HG02973 (cell line): ENCODE measurements at regions not wholly inside any gene's neighbourhood (a gene's known extent, or its start where the extent isn't known, plus 50 kb on each side); places are given as distances from the start of the nearest gene placed in this dataset.

Source experiments
- ATAC-seq: cut with Tn5 transposase; IDR thresholded peaks from one replicate; pipeline ENCODE4 v1.9.1; 2021; ENCODE audit warnings: moderate library complexity; ENCODE audit not compliant: unreplicated experiment

DNA sequence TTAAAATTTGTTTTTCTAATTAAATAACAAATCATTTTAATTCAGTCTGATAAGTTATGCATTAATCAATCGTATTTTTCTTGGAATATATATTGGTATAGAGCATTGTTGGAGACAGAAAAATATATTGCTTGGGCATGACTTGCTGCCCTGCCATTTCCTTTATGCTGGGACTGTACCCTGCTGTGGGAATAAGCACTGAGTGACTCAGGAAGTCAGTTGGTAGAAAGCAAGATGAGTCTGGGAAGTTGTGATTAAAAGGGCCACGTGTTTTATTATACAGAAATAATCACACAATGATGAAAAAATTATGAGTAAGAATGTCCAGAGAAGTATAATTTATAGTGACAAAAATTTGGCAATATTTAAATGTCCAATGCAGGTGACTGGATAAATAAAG lies 139.5 kb downstream of the KIF18A start:
- ATAC-seq = no peak

DNA sequence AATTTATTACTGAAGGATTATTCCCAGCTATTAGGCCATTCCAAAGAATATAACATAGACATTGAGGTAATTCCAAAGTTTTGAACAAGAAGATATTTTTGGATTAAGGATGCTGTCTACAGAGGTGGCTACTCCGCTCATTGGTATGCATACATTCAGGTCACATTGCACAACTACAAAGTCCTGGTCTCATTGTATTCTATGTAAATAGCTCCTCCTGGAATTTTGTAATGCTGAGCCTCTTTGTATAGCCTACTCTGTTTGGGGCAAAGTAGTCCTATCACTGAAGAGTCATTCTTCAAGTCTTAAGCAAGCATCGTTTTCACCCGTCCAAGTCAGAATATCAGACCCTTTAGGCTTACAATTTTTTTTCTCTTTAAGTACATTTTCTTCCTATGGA lies 142.4 kb downstream of the KIF18A start:
- ATAC-seq = no peak

DNA sequence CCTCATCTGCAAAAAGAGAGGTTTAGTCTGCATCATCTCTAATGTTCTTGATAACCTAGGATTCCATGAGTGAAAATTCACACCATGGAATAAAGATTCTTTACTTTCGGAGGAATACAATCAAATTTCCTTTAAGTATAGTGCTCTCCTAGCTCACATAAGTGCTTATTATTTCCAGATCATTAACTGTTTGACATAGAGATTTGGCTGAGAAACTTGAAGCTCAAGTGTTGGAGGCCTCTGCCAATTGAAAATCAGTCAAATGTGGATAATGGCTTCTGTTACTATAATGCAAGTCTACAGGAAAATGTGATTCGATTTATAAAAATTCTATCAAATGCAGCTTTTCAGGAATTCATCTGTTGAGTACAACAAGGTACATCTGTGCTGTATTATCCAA lies 144.6 kb downstream of the KIF18A start:
- no peak for ATAC-seq

DNA sequence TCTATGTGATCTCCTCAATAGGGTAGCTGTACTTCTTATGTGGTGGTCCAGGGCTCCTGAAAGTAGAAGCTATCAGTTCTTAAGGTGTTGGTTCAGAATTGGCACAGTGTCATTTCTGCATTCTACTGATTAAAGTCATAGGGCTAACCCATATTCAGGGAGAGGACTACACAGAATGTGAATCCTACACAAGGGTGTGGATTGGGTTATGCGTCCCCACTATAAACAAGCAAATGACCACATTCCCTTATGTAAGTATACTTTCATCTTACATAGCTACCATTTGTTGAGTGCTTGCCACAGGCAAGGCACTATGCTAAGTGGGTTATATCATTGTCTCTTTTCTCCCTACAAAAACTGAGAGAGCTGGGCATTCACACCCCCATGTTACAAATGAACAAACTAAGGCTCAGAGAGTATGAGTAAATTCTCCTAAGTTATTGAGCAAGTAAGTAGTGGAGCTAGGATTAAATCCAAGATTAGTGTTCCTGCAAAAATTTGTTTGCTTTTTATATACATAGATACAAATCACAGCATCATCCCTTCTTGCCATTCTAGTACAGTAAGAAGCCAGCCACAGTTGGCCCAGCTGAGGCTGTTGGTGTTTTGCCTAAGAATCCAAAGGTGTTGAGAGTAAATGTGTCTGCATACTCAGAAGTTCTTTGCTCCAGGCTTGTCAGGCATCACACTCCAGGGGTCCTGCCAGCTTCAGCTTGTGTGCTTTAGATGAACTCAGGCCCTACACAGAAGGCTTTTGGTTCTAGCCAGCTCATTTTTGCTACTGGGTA lies 157.8 kb downstream of the KIF18A start:
- no peak for ATAC-seq

DNA sequence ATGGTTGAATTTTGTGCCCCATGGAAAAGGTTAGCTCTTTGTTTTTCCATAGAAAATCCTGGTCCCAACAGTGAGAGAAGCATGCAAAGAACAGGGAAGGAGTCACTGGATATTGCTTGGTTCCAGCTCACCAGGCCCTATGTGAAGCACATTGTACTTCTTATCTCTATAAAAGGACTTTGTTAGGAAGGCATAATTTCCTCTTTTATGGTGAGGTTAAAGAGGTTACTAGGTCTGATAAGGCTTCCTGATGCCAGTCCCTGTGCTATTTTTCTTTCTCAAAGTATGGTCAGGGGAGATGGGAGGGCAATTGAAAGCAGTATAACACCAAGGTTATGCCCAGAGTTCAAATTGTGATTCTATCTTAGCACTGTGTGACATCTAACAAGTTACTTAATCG lies 162.6 kb downstream of the KIF18A start:
- ATAC-seq = no peak

DNA sequence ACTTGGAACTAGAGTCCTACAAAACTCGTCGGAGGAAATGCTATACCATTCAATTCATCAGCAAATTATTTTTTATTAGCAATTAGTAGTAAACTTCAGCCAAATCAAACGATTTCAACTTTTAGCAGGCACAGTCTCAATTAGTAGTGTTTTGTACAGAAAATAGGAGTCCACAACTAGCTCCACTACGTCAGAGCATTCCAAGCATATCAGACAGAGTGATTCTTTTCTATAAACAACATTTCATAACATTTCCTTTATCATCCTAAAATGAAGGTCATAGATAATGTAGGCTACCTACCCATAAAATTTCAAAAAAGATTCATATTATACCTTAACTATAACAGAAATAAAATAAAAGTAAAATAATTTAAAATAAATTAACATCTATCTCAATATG lies 169.9 kb downstream of the KIF18A start:
- ATAC-seq = no peak

DNA sequence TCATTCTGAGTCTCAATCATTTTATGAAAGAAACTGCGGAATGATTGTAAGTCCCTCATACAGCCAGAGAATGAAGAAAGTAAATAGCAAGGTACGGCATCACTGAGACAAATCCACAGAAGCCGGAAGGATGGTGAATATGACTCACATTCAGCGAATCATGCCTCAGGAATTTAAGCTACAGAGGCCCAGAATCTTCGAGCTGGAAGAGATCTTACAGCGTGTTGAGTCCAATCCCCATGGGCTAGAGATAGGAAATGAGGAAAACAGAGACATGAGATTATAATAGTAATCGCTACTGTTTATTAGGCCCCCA lies 173.2 kb downstream of the KIF18A start:
- no peak for ATAC-seq

DNA sequence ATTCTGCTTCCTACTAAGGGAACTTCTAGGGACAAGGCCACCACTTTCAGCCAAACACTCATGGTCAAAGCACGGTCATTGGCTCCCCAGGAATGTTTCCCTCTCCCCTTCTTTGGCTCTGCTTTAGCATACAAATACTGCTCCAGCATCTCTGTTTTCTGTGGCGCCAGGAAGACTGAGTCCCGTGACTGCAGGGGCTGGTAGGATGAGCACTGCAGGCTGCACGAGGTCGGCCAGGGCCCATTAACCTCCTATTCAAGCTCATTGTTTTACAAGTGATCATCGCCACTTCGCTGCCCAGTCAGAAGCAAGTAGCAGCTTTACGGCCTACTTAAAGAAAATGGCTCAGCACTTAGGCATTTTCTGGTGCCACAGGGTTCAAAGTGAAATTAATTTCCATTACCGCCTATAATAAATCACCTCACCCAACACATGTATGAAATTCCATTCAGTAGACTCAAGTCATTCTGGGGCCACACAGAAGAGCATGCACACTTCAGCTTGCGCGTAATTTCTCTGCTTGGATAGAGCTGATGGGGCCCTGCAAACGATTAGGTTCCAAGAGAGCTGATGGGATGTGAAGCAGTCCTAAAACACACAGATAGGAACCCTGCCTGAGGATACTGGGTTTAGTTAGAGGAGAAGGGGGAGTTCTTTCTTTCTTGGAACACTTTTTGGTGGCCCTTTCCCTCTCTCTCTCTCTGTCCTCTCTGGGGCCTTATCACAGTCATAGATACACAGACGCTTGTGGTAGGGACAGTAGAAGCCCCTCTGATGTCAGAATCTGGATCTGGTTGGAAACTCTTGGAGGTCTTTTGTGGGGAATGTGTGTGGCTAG lies 173.7 kb downstream of the KIF18A start:
- ATAC-seq = no peak

DNA sequence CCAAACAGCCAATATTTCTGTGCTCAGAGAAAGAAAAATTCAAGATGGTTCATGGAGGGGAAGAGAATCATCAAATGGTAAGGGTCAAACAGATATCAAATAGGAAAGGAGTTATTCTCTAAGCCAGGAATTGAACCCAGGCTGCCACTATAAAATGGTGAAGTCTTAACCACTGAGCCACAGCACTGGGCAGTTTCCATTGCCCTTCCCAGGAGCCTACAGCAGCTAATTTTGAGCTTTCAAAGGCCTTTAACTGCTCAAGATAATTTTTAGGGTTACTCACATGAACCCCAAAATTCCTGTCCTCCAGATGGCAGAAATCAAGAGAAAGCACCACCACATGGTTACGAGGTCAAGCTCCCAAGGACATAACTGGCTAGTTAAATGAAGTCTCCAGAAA lies 176.2 kb downstream of the KIF18A start:
- no peak for ATAC-seq

DNA sequence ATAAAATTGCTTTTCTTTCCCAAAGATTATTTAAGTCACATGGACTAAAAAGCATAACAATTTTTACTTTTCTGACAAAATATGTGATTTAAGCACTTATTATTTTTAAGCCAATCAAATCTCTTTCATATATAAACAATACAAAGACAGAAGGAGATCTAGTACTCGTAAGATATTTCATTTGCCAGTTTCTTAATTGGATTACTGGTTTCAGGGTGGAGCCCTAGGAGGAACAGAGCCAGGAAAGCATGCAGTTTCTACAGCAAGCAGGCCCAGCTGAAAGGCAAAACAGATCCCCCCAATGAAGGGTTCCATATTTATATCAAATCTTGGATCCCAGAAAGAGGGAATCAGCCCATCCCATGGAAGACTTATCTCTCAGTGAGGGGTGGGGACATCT lies 177.0 kb downstream of the KIF18A start:
- no peak for ATAC-seq

DNA sequence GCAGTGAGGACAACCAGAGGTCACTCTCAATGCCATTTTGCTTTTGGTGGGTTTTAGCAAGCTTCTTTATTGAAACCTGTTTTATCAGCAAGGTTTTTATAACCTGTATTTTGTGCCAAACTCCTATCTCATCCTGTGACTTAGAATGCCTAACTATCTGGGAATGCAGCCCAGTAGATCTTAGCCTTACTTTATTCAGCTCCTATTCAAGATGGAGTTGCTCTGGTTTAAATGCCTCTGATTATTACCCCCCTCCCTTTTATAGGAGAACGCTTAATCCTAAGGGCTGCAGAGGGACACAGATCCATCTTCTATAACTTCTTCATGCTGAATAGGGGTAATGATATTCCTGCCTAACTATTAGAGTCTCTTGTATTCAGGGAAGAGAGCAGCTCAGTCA lies 179.1 kb downstream of the KIF18A start:
- ATAC-seq = no peak

DNA sequence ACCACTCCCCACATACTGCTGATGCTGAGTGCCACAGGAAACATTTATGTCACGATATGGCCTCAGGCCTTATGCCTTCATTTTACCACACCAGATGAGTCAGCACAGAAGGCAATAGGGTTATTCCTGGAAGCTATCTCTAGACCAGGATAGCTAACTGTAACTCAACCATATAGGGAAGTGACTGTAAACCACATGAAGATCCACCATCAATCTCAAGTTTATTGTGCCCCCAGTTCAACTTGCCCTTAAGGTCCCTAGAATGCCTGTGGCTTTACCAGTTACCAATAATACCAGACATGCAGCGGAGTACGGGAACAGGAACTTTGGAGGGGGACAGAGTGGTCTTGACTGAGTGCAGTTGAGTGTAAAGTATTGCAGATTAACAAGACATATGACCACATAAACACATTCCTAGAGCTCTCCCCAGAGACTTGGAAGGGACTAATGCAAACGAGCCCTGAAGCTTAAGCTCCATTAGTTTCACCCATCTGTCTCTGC lies 180.9 kb downstream of the KIF18A start:
- no peak for ATAC-seq

DNA sequence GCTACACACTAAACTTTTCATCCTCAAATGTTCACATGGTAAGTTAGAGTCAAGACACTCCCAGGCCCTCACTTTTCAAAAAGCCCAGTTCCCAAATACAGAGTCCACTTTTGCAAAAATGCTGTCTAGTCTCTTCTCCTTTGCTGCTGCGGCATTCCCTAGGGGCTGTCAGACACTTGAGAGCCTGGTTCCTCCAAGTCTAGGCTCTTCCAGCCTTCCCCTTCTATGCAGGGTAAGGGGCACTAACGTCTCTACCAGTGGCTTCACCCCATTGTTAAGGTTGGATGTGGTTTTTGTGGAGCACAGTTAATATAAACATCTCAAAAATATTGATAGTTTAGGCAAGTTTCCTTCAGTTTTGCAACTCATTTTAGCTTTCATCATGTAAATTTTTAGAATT lies 181.5 kb downstream of the KIF18A start:
- no peak for ATAC-seq

DNA sequence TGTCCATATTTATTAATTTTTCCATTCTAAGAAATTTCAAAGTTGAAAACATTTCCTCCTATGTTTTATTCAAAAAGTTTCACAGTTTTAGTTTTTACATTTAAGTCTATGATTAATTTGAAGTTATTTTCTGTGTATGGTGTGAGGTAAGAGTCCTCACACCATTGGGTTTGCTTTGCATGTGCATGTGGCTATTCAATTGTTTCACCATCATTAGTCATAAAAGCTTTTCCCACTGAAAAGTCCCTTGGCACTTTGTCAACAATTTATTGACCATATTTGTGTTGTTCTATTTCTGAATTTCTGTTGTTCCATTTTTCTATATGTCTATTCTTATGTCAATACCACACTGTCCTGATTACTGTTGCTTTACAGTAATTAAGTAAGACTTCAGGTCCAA lies 186.5 kb downstream of the KIF18A start:
- ATAC-seq = no peak

DNA sequence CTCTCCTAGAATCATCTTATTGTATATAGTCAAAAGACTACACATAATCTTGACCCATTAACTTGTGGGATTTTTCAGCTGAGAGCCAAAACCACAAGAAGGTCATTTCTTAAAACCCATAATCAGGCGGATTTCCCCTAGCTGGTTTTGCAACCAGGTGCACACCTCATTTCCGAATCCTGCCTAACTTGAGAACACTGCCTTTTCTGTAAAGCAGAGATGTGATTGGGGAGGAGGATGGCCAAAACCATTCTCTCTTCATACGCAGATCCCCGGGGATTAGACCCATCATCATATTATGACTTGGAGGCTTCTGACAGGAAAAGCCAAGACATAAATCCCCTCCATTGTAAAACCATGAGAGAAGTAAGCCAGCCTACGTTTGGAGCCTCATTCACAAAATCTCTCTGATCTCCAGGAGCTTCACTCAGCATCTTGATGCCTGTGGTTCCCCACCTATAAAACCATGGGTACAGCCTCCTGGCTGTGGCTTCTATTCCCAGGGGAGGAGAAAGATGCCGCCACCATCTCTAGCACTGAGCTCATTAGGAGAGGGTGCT lies 191.3 kb downstream of the KIF18A start:
- ATAC-seq = peak; percentile 89

DNA sequence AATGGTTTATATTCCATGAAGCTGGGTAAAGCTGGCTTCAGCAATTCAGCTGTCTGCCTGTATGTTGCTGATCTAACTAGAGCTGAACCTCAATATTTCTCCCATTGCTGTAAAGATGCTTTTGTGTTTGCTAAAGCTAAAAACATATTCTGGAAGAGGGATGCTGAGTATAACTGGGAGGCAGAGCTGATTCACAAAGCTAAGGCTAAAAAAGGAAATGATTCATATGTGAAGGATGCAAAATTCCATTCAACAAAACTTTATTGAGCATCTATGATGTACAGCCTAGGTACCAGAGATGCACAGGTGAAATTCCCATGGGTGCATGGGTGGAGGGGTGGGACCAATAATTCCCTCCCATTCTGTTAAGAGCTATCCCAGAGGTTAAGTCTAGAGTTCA lies 193.9 kb downstream of the KIF18A start:
- ATAC-seq = no peak

DNA sequence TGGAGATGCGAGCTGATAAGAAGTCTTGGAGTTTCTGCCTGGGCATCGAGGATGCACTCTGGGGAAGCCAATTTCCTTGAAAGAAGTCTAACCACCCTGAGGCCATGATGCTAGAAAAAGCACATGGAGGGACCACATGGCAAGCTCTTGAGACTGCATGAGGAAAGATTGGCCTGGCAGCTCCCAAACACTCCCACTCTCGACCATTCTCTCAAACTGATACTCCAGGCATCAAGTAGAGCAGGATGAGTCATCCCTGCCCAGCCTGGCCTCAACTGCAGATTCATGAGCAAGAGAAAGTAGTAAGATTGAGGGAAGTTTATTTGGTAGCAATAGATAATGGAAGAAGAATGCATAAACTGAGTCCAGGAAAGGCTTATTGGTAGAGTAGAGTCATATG lies 194.3 kb downstream of the KIF18A start:
- no peak for ATAC-seq

DNA sequence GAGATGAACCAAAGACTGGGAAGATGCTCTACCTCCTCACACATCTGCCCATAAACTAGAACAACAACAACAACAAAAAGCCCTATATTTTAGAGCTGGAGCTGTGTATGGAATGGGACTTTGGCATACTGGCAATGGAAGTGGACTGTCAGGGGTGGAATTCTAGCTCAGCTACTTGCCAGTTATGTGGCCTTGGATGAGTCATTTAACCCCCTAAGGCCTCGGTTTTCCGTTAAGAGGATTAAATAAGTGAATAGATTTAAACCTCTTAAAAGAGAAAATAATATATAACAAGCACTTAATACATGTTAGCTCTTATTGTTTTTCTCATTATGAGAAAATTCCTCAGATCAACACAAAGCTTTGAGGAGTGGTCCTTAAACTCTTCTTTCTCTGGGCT lies 195.0 kb downstream of the KIF18A start:
- ATAC-seq = no peak

DNA sequence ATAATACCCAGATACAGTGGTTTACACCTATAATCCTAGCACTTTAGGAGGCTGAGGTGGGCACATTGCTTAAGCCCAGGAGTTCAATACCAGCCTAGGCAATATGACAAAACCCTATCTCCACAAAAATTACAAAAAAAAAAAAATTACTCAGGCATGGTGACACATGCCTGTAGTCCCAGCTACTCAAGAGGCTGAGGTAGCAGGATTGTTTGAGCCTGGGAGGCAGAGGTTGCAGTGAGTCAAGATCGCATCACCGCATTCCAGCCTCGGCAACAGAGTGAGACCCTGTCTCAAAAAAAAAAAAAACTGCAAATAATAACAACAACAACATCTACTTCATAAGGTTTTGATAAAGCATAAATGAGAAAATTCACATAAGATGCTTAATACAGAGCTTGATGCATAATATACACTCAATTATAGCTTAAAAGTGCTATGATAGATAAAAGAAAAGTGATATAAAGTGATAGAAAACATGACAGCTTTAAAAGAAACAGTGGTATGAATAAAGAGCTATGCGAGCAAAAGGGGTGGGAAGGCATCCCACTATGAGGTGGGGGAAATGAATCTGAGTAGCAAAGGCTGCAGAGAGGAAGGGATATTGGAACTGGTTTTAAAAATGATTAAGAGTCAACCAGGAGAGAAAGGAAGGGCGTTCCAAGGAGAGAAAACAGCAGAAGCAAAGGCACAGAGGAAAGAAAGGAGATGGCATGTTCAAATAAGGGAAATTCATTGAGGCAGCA lies 197.6 kb downstream of the KIF18A start:
- no peak for ATAC-seq

DNA sequence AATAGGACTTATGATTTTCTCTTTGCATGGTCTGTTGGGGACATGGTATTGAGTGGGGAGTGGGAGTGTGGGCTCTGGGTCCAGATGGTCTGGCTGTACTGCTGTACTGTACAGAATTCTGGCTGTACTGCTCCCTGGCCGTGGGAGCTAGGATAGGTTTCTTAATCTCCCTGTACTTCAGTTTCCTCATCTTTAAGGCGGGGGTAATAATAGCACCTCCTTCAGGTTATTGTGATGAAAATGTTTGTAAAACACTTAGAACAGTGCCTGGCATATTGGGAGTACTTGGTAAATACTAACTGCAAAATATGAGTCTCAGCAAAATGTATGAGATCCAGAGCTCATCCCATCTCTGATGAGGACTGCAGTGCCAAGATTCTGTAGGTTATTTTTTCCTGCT lies 198.6 kb downstream of the KIF18A start:
- no peak for ATAC-seq

DNA sequence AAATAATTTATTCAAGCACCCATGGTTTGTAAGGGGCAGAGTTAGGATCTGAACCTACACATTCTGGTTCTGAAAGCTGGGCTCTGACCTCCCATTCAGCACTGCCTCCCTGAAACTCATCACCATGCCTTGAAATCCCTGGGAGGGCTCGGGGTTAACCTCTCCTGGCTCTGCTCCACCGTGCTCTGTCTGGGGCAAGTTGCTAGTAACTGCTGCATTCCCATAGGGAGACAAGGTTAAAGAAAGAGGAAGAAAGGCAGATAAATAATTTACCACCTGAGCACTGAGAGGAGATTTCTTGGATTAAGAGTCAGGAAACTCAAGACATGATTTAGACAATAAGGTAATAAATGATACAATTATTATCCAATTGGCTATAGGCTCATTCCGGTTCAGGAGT lies 199.3 kb downstream of the KIF18A start:
- no peak for ATAC-seq
